Progenitor cell of endocrine pancreas (in vitro differentiated cells): ENCODE measurements at regions not wholly inside any gene's neighbourhood (a gene's known extent, or its start where the extent isn't known, plus 50 kb on each side); places are given as distances from the start of the nearest gene placed in this dataset.
"Not testable (repeated sequence)": the region's sequence is repeated elsewhere in the genome, so short reads cannot be mapped to it uniquely, and the experiment has no call there.

ENCODE experiments used
- DNase-seq: peaks from one replicate; pipeline ENCODE4 v3.0.0; 2021; ENCODE audit warnings: low spot score; ENCODE audit not compliant: unreplicated experiment
- H3K27ac Mint-ChIP-seq: 2 replicates; pipeline ENCODE4 v1.8.0; 2021; ENCODE audit warnings: mild to moderate bottlenecking, moderate library complexity, mixed read lengths
- H3K27me3 Mint-ChIP-seq: 2 replicates; pipeline ENCODE4 v1.8.0; 2021; ENCODE audit warnings: mixed read lengths
- H3K36me3 Mint-ChIP-seq: 2 replicates; pipeline ENCODE4 v1.8.0; 2022; ENCODE audit warnings: mixed read lengths; ENCODE audit not compliant: insufficient read depth
- H3K4me1 Mint-ChIP-seq: 2 replicates; pipeline ENCODE4 v1.8.0; 2021; ENCODE audit warnings: low read depth, mixed read lengths
- H3K4me3 Mint-ChIP-seq: 2 replicates; pipeline ENCODE4 v1.8.0; 2021; ENCODE audit warnings: low read depth, mild to moderate bottlenecking, moderate library complexity, mixed read lengths
- H3K9me3 Mint-ChIP-seq: 2 replicates; pipeline ENCODE4 v1.8.0; 2021; ENCODE audit warnings: low read depth, mixed read lengths

- H3K27me3 Mint-ChIP-seq, H3K36me3 Mint-ChIP-seq, H3K9me3 Mint-ChIP-seq, H3K4me1 Mint-ChIP-seq, H3K4me3 Mint-ChIP-seq, DNase-seq, H3K27ac Mint-ChIP-seq: not testable (repeated sequence)
Observed at GRCh38 chr2:111579500-111580134, 304.4 kb downstream of the ANAPC1 start.

- not testable (repeated sequence) for H3K9me3 Mint-ChIP-seq, H3K36me3 Mint-ChIP-seq, H3K27ac Mint-ChIP-seq, DNase-seq, H3K4me1 Mint-ChIP-seq, H3K27me3 Mint-ChIP-seq, H3K4me3 Mint-ChIP-seq
Observed at GRCh38 chr2:111580616-111581015, 303.4 kb downstream of the ANAPC1 start.

- H3K36me3 Mint-ChIP-seq, DNase-seq, H3K4me1 Mint-ChIP-seq, H3K27me3 Mint-ChIP-seq, H3K4me3 Mint-ChIP-seq, H3K9me3 Mint-ChIP-seq, H3K27ac Mint-ChIP-seq: not testable (repeated sequence)
Observed at GRCh38 chr2:111582090-111582489, 301.9 kb downstream of the ANAPC1 start.

DNA sequence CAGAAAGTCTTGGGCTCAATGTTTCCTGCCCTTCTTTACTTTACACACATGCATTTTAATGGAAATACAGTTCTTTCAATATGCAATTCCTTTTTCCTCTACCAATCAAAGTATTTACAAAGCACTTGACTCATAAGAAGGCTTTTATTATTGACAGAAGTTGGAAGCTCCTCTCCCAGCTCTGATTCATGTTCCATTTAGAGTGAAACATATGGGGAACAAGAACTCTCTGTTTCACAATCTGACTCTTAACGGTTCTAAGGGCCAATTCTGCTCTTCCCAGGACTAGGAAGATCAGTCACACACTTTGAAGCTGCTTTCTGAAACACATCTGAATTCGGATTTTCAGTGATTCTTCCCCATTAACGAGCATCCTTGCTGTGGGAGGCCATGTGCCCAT, 300.5 kb downstream of the ANAPC1 start:
- not testable (repeated sequence) for H3K36me3 Mint-ChIP-seq, DNase-seq, H3K4me1 Mint-ChIP-seq, H3K9me3 Mint-ChIP-seq, H3K27ac Mint-ChIP-seq, H3K27me3 Mint-ChIP-seq, H3K4me3 Mint-ChIP-seq

GRCh38 chr2:111584540-111584939, 299.5 kb downstream of the ANAPC1 start:
- H3K27me3 Mint-ChIP-seq, H3K9me3 Mint-ChIP-seq, H3K4me3 Mint-ChIP-seq, H3K4me1 Mint-ChIP-seq, DNase-seq, H3K27ac Mint-ChIP-seq, H3K36me3 Mint-ChIP-seq: not testable (repeated sequence)

DNA sequence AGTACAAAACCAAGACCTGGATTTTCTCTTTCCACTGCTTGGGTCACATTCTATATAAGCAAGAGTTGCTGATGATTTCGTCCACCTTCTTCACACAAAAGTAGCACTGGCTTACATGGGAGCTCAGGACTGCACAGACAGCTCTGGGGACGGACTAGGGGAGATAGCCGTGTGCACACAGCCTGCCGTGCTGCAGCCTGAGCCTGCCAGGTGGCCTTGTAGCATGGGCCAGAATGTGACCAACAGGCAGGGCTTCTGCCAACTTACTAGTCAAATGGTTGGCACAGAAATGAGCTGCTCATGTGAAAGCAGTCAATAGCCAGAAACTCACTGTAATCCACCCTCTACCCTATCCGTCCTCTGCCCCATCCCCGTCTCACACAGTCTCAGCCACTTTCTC, 299.0 kb downstream of the ANAPC1 start:
- DNase-seq, H3K27ac Mint-ChIP-seq, H3K36me3 Mint-ChIP-seq, H3K4me1 Mint-ChIP-seq, H3K9me3 Mint-ChIP-seq, H3K27me3 Mint-ChIP-seq, H3K4me3 Mint-ChIP-seq: not testable (repeated sequence)

DNA sequence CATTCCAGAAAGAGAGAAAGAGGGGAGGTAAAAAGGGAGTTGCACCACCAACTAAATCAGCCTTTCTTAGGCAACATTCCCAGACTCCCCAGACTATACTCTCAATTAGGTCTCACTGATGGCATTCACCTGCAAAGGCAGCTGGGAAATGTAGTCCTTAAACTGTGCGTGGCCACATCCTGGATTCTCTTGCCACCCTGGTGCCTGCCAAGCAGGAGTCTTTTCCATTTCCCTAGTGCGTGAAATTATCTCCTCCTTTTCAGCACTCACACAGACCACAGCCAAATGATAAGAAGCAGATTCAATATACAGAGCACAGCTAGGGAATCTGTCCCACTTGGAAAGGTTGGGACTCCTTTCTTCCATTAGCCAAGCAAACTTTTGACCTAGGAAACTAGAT, 298.0 kb downstream of the ANAPC1 start:
- H3K36me3 Mint-ChIP-seq, H3K27me3 Mint-ChIP-seq, H3K4me3 Mint-ChIP-seq, H3K4me1 Mint-ChIP-seq, DNase-seq, H3K9me3 Mint-ChIP-seq: not testable (repeated sequence)
- H3K27ac Mint-ChIP-seq = peak overlapping the region; percentile 56

DNA sequence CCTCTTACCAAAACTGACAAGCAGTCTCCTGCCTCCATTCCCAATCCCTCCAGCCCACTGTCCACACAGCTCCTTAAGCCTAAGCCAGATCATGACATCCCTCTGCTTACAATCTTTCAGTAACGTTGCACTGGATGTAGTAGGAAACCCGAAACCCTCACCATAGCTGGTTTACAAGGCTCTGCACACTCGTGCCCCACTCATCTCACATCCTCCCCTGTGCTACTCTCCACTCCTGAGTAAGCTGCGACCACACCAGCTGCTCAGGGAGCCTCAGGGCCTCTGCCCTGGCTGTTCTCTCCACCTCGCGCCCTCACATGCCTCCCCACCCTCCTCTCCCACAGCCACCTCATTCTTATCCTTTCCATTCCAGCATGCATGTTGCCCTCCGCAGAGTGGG, 288.9 kb downstream of the ANAPC1 start:
- H3K9me3 Mint-ChIP-seq, H3K36me3 Mint-ChIP-seq, H3K27ac Mint-ChIP-seq, H3K4me1 Mint-ChIP-seq, DNase-seq, H3K27me3 Mint-ChIP-seq, H3K4me3 Mint-ChIP-seq: not testable (repeated sequence)

- not testable (repeated sequence) for H3K4me1 Mint-ChIP-seq, H3K9me3 Mint-ChIP-seq, DNase-seq, H3K36me3 Mint-ChIP-seq, H3K4me3 Mint-ChIP-seq, H3K27me3 Mint-ChIP-seq, H3K27ac Mint-ChIP-seq
Observed at GRCh38 chr2:111596808-111597705, 286.9 kb downstream of the ANAPC1 start.

GRCh38 chr2:111598944-111599343, 285.0 kb downstream of the ANAPC1 start:
- not testable (repeated sequence) for H3K27ac Mint-ChIP-seq, DNase-seq, H3K4me1 Mint-ChIP-seq, H3K27me3 Mint-ChIP-seq, H3K9me3 Mint-ChIP-seq, H3K36me3 Mint-ChIP-seq, H3K4me3 Mint-ChIP-seq

DNA sequence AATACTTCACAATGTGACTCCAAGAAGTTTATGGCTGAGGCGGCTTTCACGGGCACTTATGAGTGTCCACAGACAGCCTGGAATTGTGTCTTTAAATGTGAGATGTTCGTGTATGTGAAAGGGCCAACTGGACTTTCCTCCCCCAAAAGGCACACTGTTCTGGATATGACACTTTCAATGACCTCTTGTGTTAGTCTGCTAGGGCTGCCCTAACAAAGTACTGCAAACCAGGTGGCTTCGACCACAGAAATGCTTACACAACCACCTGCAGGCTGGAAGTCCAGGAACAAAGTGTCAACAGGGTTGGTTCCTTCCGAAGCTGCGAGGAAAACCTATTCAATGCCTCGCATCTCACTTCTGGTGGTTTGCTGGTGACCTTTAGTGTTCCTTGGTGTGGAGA, 281.7 kb downstream of the ANAPC1 start:
- not testable (repeated sequence) for DNase-seq, H3K9me3 Mint-ChIP-seq, H3K36me3 Mint-ChIP-seq, H3K27ac Mint-ChIP-seq, H3K27me3 Mint-ChIP-seq, H3K4me3 Mint-ChIP-seq, H3K4me1 Mint-ChIP-seq

- H3K27ac Mint-ChIP-seq, DNase-seq, H3K4me1 Mint-ChIP-seq, H3K9me3 Mint-ChIP-seq, H3K27me3 Mint-ChIP-seq, H3K36me3 Mint-ChIP-seq, H3K4me3 Mint-ChIP-seq: not testable (repeated sequence)
Observed at GRCh38 chr2:111605798-111606197, 278.2 kb downstream of the ANAPC1 start.

- not testable (repeated sequence) for H3K36me3 Mint-ChIP-seq, H3K9me3 Mint-ChIP-seq, H3K27me3 Mint-ChIP-seq, DNase-seq, H3K4me3 Mint-ChIP-seq, H3K27ac Mint-ChIP-seq, H3K4me1 Mint-ChIP-seq
Observed at GRCh38 chr2:111606632-111607031, 277.4 kb downstream of the ANAPC1 start.
